HG03575 (cell line): ENCODE measurements at regions not wholly inside any gene's neighbourhood (a gene's known extent, or its start where the extent isn't known, plus 50 kb on each side); places are given as distances from the start of the nearest gene placed in this dataset.

Experiments
- ATAC-seq: cut with Tn5 transposase; IDR thresholded peaks from one replicate; pipeline ENCODE4 v1.9.1; 2021; ENCODE audit not compliant: unreplicated experiment, insufficient number of reproducible peaks, low FRiP score; ENCODE audit errors: extremely low read depth

- ATAC-seq = no peak
Observed at GRCh38 chr7:114755856-114756255, 166.0 kb upstream of the MDFIC start.

- no peak for ATAC-seq
Observed at GRCh38 chr7:114758661-114759227, 163.2 kb upstream of the MDFIC start.

GRCh38 chr7:114759347-114760062, 162.4 kb upstream of the MDFIC start:
- no peak for ATAC-seq

GRCh38 chr7:114760477-114760876, 161.4 kb upstream of the MDFIC start:
- ATAC-seq = no peak

GRCh38 chr7:114761973-114762372, 159.9 kb upstream of the MDFIC start:
- no peak for ATAC-seq

GRCh38 chr7:114765331-114766040, 156.4 kb upstream of the MDFIC start:
- ATAC-seq = no peak

- no peak for ATAC-seq
Observed at GRCh38 chr7:114766041-114766356, 155.9 kb upstream of the MDFIC start.

- no peak for ATAC-seq
Observed at GRCh38 chr7:114777288-114777687, 144.6 kb upstream of the MDFIC start.

GRCh38 chr7:114783508-114783907, 138.4 kb upstream of the MDFIC start:
- no peak for ATAC-seq

GRCh38 chr7:114784177-114784576, 137.7 kb upstream of the MDFIC start:
- no peak for ATAC-seq

- ATAC-seq = no peak
Observed at GRCh38 chr7:114784746-114785145, 137.1 kb upstream of the MDFIC start.

- ATAC-seq = no peak
Observed at GRCh38 chr7:114785496-114785895, 136.4 kb upstream of the MDFIC start.

GRCh38 chr7:114786455-114786854, 135.4 kb upstream of the MDFIC start:
- no peak for ATAC-seq

GRCh38 chr7:114787556-114787955, 134.3 kb upstream of the MDFIC start:
- no peak for ATAC-seq

GRCh38 chr7:114788706-114789105, 133.2 kb upstream of the MDFIC start:
- no peak for ATAC-seq

GRCh38 chr7:114789161-114789560, 132.7 kb upstream of the MDFIC start:
- no peak for ATAC-seq

GRCh38 chr7:114789871-114790311, 132.0 kb upstream of the MDFIC start:
- ATAC-seq = no peak

GRCh38 chr7:114790521-114790920, 131.4 kb upstream of the MDFIC start:
- ATAC-seq = no peak

GRCh38 chr7:114791771-114792170, 130.1 kb upstream of the MDFIC start:
- ATAC-seq = no peak

- no peak for ATAC-seq
Observed at GRCh38 chr7:114793155-114793845, 128.6 kb upstream of the MDFIC start.
